GM18502 (cell line): ENCODE measurements at regions not wholly inside any gene's neighbourhood (a gene's known extent, or its start where the extent isn't known, plus 50 kb on each side); places are given as distances from the start of the nearest gene placed in this dataset.

Source experiments
- ATAC-seq: cut with Tn5 transposase; IDR thresholded peaks from one replicate; pipeline ENCODE4 v1.9.1; 2021; ENCODE audit warnings: mild to moderate bottlenecking; ENCODE audit not compliant: unreplicated experiment, poor library complexity

DNA sequence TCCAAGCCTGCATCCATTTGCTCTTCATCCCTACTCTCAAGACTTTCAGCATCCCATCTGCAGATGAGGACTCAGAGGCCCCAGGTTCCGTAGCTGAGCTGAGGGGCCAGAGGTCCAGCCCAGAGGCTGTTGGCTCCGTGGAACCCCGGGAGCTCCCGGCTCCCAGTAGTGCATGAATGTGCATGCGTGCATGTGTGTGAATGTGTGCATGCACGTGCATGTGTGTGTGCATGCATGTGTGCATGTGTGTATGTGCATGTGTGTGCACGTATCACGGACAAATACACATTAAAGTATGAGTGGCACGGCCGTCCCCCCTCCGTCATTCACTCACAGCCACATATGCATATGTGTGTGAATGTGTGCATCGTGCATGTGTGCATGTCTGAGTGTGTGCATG lies 149.9 kb downstream of the KIF26A start:
- ATAC-seq = no peak

DNA sequence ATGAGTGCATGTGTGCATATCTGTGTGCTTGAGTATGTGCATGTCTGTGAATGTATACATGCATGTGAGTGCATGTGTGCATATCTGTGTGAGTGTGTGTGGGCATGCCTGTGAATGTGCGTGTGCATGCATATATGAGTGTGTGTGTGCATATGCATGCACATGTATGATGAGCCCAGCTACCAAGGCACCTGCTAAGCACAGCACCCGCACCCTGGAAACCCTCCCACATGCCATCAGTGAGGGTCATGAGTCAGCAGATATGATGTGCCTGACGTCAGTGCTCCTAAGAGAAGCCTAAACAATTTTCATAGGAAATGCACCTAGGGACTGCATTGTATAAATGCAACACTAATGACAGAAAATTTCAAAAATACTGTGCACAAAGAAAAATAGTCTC lies 151.1 kb downstream of the KIF26A start:
- no peak for ATAC-seq

DNA sequence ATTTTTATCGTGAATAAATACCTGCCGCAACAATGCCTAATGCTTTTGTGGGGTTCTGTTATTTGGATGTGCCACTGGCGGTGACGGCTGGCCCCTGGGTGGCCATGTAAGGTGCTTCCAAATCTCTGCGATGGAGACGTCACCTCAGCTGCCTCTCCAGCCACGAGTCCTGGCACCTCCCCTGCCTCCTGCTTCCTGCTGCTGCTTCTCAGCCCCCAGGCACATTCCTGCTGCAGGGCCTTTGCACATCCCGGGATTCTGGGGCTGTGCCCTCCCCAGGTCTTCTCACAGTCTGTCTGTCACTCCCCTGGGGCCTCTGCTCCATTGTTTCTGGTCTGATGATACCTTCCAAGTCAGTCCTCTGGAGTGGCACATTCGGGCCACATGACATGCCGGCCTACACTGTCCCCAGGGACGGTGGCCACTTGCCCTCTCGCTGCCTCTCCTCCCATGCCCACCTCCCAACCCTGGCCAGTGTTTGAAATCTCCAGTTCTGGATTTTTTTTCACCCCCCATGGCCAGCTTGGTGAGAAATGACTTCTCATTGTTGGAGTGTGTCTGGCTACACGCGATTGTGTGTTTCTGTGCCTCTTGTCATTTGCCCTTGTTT lies 151.8 kb downstream of the KIF26A start:
- ATAC-seq = no peak

DNA sequence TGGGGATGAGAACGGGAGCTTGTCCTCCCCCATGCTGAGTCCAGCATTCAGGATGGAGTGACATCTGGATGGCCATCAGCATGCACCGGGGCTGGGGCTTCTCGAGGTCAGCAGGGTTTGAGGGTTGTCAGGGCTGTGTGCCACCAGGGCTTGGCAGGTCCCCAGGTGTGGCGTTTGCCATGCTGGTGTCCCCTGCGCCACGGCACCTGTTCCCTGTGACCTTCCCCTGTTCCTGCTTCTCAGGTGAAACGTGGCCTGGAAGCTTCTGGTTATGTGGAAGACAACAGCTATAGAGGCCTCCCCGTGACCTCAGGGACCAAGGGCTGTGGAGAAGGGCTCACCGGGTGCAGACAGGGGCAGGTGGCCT lies 152.4 kb downstream of the KIF26A start:
- ATAC-seq = no peak

DNA sequence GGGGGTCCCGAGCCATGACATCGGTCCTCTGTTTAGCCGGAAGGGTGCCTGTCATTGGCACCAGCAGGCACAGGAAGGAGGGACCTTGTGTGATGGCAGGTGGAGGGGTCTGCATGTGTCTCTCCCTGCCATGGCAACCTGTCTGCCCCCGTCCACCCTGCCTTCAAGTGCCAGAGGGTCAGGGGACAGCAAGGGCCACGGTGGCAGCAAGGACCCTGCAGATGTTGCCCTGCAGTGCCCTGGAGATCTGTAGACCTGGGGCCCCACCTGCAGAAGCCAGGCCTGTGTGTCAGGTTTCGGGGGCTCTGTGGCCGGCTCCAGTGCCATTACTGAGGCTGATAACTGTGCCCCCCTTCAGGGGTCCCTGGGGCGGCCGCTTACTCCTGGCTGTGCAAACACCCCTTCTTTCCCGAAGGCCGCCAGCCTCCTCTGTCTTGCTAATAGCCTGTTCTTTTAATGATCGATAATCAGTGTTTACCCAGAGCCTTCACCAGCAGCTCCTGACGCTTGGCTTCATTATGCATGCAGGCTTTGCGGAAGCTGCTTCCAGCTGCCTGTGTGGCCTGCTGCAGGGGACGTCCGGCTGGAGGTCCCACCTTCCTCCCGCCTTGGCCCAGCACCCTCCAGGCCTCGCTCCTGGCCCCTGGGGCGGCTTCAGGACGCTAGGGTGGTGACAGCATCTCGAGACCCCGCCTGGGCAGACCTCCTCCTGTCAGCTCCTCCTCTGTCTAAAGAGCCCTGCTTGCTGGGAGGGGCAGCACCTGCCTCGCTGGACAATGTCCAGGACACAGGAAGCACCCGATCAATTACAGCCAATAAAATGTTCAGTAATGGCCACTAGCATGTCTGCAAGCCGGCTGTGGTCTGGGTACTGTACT lies 153.0 kb downstream of the KIF26A start:
- ATAC-seq = no peak

DNA sequence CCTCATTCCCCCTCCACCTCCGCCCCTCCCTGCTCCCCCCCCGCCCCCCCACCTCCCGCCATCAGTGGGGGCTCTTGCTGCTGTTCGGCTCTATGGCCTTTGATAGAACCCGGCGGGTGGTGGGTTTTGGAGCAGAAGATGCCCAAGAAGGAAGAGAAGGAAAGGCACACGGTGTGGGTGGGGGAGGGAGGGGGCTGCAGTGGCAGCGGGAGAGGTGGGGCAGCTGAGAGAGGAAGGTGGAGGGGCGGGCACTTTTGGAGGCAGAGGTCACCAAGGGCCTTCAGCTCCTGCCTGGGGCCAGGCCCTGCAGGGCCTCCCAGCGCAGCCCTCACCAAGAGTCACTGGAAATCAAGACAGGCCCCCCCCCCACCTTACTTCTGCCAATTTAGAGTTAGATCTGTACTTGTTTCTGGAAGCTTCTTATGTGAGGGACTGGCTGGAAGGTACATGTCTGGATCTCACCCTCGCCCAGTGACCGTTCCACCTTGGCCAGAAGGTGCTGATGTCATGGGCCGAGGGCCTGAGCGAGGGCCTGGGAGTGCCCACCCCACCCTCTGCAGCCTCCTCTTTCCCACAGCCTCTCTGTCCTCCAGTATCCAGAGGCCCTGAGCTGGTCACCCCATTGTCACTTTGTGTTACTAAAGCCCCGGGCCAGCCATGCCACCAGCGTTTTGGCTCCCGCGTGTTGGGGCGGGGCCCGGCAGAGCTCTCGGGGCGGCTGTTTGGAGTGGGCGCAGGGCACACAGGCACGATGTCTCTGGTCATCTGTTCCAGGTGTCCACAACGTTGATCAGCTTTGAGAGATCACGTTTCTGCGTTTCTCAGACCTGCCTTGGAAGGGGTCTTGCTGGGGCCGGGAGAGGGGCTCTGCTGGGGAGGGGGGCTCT lies 153.9 kb downstream of the KIF26A start:
- no peak for ATAC-seq

DNA sequence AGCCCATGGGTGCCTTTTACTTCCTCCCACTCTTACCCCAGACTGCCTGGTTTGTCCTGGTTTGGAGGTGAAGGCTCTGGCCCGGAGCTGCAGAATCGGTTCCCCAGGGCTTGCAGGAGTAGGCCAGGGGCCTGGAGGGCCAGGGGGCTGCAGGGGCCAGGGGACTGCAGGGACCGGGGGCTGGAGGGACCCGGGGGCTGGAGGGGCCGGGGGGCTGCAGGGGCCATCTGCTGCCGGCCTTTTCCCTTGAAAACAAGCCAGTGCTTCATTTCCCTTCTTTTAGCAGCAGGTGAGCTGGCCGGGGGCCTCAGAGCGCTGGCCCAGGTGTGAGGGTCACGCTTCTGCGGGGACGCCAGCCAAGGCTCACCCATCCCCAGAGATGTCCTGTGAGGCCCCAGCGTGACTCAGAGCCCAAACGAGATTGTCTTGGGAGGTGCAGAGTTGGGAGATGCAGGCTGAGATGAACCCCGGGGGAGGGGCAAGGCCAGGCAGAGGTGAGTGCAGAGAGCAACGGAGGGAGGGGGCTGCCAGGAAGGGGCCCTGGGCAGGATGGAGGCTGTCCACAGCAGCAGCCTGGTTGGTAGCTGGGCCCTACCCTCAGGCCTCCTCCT lies 154.9 kb downstream of the KIF26A start:
- no peak for ATAC-seq

DNA sequence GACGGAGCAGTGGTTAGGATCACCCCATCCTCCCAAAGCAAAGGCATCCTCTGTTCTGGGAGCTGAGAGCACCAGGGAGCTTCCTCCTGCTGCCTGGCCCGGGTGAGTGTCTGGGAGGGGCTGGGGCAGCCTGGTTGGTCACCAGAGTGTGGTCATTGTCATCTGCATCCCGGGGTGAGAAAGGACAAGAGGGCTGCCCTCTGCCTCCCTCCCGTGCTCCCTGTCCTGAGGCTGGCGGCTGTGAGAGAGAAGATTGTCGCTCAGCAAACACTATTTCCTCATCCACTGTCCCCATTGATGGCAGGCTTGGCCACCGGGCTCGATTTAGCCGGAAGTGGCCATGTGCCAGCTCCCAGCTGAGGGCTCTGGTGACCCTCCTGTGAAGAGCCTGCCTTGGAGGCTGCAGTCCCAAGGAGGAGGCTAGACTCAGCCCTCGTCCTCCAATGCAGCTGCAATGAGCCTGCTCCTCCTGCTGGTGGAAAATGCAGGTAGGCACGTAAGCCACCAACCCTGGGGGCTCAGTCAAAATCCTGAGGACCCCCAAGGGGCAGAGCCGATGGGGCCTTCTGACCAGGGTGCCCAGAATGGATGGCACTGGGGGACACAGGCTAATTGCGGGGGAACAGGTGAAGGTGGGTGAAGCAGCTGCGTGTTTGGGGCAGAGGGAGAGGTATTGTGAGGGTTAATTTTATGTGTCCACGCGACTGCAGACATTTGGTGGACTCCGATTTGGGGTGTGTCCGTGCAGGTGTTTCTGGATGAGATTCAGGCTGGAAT lies 155.7 kb downstream of the KIF26A start:
- no peak for ATAC-seq

DNA sequence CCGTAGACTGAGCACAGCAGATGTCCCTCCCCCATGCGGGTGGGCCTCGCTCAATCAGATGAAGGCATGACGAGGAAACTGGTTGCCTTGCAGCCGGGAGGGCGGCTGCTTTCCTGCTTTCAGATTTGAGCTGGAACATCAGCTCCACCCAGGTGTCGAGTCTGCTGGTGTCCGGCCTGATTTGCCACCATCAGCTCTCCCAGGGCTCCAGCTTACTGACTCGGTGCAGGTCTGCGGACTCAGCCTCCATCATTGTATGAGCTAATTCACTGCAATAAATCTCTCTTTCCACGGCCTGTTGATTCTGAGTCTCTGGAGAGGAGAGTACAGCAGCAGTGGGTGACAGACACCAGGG lies 156.2 kb downstream of the KIF26A start:
- ATAC-seq = no peak

DNA sequence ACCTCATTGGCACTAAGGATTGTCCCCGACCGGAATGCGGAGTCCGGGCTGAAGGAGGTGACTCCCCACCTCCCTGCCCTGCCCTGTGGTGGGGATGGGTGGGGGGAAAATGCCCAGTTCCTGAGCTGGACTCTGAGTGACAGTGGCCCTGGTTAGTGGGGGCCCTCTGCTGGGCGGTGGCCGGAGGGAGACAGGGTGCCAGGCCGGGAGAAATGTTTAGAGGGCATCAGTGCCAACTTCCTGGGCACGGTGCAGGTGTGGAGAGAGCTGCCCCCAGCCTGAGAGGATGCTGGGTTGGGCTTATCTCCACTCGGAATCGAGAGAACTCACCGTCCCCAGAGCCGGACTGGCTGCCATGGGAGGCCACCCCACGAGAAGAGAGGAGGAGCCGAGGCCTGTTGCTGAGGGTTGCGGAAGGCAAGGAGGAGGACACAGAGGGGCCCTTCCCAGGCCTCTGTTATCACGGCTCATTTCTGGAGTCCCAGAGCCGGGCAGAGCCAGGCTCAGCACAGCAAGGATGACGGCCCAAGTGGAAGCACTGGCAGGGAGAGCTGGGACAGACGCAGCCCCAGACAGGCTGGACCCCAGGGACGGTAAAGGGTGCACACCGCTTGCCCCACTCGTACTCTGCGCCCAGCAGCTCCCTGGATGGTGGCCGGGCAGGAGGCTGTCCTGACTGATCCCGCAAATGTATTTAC lies 156.7 kb downstream of the KIF26A start:
- no peak for ATAC-seq

DNA sequence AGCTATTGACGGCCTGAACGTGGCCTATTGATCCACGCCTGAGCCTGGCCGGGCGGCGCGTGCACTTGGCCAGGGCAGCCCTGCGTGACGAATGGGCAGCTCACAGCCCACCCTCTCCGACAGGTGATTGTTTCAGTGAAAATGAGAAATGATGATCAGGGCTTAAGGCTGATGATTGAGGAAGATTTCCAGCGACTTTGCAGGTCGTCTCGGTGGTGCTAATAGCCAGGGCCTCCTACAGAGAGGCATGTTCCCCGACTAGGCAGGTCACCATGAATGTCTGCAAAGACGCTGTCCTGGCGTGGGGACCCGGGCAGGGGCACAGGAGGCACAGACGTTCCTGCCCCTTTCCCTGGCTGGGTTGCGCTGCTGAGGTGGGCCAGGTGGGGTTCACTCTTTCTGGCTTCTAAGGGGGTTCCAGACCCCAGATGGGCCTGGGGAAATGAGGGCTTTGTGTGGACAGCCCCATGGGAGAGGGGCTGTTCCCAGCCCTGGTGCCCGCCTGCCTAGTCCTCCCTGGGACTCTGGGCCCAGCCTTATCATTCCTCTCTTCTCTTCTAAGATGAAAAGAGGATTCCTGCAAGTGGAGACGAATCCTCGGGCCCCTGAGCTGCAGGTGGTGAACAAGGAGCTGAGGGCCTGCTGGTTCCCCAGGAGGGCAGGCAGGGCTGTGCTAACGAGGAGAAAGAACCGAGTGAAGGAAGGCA lies 157.4 kb downstream of the KIF26A start:
- no peak for ATAC-seq

DNA sequence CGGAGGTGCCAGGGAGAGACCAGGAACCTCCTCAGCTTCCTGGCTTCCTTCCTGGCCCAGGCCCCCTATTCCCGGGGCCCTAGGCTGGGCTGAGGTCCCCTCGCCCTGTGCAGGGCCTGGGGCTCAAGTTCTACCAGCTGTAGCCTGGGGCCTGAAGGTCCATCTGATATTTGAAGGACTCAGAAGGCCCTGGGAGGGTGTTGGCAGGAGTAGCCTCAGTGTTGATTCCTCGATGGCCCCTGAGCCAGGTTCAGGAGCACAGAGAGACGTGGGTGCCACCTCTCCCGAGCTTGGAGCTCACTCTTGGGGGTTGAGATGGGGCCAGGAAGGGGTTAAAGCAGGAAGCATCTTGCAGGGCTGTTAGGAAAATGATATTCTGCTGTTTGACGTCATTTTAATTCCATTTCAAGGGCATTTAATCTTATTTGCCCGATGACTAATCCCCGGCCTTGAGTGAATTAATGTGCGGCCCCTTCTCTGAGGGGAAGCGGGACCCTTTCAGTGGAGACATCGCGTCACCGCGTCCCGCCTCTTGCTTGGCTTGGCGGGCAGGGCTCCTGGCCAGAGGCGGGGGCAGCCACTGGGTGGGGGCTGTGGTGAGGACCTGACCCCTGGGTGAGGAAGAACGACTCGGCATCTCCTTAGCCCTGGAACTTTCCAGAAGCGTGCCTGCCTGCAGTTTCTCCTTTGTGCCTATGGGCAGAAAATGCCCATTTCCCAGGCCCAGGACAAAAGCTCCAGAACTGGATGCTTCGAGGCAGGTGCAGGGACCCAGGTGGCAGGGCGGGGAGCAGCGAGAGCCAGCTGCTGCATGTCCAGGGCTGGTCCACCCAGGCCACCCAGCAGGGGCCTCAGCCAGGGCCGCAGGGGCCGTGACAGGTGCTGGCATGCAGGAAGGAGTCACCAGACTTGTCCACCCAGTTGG lies 158.3 kb downstream of the KIF26A start:
- ATAC-seq = no peak

DNA sequence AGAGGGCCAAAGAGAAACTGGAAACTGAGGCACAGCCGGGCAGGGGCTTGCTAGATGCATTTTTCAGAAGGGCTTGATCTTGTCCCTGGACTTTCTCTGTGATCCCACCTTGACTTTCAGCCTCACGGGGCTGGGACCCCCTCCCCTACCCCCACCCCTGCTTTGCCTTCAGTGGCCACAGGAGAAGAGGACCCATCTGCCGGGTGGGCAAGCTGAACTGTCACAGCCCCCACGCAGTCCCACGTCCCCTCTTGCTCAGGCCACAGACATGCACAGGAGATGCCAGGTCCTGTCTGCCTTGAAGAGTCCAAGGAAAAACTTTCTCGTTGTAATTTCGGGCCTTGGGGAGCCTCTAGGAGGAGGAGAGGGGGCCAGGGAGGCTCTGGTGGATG lies 158.9 kb downstream of the KIF26A start:
- no peak for ATAC-seq

DNA sequence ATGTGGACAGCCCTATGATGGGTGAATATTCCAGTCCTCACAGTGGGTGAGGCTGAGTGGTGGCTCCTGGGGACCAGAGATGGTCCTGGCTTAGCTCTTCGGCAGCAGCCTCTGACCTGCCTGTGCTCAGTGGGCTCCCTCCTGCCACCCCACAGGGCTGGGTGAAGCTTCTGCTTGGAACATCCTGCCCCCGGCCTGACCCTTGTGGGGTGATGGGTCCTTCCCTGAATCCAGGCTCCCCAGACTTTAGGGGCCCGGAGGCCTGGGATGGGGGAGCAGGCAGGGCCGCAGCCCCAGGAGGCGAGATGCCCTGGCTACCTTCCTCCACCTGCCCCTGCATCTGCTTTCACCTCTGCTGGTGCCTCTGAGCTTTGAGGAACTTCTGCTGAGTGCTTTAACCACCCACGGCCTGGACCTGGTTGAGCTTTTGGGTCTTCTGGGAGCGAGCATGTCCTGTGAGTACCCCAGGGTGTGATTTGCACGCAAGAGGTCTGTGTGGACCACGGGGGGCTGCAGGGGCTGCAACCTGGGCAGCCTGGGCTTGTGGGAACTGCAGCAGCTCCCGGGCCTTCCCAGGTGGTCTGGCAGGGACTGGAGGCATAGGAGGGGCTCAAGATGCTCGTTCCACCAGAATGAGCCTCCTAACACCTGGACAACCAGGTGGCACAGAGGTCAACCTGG lies 159.5 kb downstream of the KIF26A start:
- ATAC-seq = no peak

DNA sequence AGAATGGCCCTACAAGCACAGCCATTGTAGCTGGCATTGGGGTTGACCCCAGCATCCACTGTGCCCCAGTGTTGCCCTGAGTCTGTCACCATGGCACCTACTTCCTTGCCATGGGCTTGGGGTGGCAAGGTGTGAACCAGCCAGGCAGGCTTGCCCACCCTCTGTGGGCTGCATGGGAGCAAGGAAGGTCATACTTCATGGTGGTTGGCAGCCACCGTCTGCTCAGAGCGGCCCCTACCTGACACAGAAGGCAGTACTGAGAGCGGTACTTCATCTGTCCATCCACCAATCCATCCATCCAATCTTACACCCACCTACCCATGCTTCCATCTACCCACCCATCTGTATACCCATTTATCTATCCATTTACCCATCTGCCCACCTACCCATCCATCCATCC lies 160.1 kb downstream of the KIF26A start:
- ATAC-seq = no peak

DNA sequence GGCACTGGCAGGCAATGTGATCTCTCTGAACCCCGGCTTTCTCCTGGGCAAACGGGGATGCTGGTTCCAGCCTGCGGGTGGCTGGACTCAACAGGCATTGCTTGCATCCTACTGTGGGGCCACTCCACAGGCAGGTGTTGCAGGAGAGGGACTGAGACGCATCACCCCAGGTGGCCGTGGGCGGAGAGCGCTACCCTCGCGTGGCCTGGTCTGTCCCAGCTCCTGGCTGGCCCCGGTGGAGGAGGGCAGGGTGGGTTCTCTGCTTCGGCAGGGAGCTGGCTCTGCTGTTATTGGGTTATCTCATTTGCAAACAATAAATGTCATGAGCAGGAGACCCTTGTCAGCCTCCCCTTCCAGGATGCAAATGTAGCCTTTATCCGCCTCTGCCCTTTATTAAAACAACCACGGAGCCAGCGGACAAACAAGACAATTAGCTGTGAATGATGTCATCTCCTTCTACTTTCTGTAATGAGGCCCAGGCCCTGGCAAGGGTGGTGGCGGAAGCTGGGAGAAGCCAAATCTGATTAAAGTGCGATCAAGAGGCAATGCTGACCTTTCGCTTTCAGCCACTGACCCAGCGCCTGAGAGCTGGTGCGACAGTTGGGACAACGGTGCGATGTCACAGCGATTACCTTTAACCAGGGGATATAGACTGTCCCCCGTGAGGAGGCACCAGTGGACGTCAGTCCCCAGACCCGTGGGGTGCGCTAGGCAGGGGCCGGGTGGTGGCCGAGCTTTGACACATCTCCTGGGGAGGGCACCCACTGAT lies 161.8 kb downstream of the KIF26A start:
- ATAC-seq = no peak
